Femur (tissue), 1 donor: ENCODE measurements at regions not wholly inside any gene's neighbourhood (a gene's known extent, or its start where the extent isn't known, plus 50 kb on each side); places are given as distances from the start of the nearest gene placed in this dataset.

ENCODE experiments used
- DNase-seq: peaks from one replicate; pipeline ENCODE4 v3.0.0-alpha.2; 2017

DNA sequence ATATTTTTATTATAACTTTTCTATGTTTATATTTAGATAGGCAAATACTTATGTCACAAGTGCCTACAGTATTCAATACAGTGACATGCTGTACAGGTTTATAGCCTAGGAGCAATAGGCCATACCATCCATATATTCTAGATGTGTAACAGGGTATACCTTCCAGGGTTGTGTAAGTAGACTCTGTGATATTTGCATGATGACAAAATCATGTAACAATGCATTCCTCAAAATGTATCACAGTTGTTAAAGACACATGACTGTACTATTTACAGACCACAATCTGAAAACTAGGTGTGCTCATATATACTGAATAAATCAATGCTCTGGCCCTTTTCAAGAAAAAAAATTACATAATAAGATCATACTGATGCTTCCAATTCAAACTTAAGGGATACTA is 433.2 kb upstream of the RGPD4 start:
- no peak for DNase-seq

DNA sequence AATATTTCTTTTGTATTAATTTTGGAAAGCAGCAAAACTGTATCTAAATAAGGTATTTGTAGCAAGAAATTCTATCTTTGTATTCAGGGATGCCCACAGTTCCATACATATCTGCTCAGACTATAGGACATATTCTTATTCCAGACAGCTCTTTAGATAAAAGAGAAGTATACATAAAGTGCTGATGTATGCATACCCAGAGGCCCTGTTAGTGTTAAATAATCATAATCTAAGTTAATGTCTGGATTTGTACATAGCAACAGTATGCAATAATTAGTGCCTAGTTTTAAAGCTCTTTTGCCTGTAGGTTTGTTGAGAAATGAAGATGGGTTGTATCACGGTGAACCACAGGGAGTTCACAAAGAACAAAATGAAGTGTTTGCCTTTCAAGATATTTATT is 428.0 kb upstream of the RGPD4 start:
- DNase-seq, result no peak

DNA sequence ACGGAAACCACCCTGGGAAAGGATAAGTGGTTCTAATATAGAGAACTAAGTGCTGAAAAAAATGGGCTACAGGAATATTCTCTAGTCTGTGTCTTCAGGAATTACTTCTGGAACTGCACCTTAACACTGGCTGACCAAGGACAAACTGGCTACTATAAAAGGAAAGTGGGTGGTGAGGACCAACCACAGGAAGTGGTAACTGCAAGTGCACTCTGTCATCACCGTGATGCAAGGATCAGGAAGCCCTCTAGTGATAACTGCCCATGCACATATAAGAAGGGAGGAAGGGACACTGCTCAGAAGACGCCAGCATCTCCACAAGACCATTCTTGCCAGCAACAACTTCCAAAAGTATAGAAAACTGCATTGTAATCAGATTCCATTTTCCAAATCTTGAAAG is 424.4 kb upstream of the RGPD4 start:
- DNase-seq, result no peak

DNA sequence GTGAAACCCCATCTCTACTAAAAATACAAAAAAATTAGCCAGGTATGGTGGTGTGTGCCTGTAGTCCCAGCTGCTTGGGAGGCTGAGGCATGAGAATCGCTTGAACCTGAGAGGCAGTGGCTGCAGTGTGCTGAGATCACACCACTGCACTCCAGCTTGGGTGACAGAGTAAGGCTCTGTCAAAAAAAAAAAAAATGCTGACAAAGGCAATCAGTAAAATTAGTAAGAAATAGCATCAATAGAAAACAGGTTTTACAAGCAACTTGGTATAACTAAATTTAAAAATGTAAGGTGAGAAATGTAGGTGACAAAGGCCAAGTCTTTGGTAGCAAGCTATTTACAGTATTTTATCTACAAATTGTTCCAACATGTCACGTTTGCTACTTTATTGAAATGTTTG is 421.4 kb upstream of the RGPD4 start:
- DNase-seq, result no peak

DNA sequence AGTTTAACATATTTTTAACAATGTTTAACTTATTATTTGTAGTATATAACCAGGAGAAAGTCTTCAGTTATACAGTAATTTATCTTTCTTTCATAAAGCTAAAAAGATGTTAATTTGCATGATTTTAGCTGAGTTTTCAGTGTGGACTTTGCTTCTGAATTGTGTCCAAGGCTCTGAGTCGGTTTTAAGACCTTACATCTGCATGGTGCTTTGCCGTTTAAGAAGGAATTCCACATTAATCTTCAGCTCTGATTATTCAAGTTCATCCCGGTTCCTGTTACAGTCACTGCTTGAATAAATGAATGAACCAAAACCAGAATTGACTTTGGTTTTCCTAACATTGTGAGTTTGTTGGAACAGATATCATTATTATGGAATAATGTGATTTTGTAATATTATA is 419.7 kb upstream of the RGPD4 start:
- no peak for DNase-seq

DNA sequence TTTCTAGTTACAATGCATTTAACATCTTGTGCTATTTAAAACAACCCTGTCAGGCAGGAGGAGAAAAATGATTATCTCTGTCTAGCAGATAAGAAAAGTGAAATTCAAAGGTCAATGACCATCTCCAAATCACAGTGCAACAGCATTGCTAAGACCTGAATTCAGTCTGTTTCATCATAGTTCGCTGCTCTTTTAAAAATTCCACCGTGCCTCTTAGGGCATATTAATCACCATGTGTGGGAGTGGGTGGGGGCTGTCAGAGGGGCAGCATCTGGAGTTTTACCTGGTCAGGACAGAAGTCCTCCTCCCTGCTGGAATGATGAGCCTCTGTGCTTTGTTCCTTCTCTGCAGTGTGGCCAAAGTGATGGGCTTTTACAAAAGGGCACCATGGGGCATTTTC is 418.7 kb upstream of the RGPD4 start:
- DNase-seq, result no peak

DNA sequence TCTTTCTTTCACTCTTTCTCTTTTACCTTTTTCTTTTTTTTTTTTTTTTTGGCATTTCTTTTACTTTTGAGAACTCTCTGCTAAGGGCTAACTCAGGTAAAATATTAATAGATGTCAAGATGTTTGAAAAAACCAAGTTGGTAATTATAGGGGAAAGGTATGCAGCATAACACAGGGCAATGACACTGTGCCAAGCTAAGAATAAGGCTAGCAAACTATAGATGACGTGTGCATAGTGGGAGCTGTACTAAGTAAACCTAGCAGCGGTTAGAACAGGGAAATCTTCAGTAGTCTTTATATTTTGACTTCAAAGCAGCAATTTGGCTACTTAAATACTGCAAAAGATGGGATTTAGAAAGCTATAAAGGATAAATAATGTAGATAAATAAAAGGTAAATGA is 415.4 kb upstream of the RGPD4 start:
- DNase-seq, result no peak

DNA sequence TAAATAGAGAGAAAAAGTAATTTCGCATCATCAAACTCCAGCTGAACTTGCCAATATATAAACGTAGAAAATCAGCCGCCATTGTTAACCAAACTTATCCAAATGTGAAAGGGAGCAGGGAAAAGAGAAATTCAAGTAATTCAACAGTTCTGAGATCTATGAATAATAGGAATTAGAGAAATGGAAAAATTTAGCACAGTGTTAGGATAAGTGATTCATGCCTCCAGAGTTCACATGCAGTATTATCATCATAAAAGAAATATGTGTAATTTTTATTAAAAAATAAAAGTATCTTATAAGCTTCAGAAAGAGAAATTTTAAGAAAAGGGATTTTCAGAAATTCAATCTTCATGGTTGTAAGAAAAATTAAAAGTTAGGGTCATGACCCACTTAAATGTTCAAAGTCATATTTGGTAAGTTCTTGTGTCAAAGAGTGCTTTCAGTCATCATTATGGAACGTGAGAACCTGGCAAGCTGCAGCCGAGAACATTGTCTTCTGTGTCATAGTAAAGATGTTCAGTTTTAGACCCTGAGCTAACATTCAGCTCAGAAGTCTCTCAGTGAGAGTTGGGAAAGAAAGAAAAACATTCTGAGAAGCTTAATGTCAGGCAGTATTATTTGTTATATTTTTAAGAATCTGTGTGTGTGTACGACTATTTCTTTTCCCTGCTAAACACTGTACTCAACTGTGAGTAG is 414.3 kb upstream of the RGPD4 start:
- DNase-seq, result no peak

DNA sequence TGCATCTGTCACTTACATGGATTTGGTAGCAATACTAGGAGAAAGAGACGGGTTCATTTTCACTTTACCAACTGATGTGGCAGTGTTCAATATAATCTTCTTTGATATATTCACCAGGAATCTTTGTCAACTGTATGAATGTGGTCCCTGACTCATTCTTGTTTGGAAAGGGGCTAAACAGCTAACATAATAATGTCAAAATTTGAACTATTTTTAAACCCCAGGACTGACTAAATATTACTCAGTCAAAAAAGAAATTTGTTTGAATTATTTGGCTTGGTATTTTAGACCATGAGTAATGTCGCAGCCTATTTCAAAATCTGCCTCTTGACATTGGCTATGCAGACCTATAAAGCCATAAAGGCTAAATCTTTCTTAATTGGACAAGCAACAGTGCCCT is 413.7 kb upstream of the RGPD4 start:
- DNase-seq, result no peak

DNA sequence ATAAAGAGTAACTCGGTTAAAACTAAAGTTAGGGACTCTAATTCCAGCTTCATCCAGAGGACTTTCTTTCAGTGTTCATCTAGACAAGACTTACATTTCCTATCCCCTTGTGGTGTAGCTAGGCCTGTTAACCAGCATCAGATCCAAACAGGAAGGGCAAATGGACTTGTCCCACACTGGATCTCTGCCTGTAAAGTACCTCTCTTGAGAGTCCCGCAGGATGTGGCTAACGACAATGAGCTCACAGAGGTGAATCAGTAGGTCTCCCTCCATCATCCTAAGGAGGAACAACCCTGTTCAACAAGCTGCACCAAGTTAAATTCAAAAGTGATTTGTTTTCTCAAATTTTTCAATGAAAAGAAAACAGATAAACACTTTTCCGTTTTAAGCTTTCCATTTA is 412.3 kb upstream of the RGPD4 start:
- DNase-seq, result no peak

DNA sequence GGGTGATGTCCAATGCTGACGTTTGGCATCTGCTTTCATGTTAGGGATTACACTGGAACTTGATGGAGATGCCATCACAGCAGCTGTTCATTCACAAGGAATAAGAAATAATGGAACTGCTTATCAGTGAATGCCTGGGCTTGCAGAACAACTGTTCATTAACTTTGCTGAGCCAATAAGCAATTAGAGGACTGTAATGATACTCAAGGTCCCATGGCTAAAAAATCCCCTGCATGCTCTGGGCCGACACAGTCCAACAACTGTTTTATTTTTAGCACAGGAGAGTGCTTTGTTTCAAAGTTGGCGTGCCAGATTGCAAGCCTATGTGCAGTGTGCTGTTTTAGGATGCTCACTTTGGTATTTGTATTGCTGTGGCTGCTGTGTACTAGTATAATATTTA is 408.0 kb upstream of the RGPD4 start:
- DNase-seq, result peak; percentile 35

DNA sequence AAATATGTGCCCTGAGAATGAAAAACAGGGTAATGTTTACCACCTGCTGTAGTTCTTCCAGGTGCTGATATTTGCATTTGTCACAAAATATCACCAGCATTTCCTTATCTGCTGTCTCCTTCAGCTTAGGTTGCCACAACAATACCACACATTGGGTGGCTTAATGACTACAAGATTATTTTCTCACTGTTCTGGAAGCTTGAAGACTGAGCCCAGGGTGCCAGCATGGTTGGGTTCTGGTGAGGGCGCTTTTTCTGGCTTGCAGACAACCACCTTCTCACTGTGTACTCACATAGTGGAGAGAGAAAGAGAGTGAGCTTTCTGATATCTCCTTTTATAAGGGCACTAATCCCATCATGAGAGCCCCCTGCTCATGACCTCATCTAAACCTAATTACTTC is 407.5 kb upstream of the RGPD4 start:
- no peak for DNase-seq

DNA sequence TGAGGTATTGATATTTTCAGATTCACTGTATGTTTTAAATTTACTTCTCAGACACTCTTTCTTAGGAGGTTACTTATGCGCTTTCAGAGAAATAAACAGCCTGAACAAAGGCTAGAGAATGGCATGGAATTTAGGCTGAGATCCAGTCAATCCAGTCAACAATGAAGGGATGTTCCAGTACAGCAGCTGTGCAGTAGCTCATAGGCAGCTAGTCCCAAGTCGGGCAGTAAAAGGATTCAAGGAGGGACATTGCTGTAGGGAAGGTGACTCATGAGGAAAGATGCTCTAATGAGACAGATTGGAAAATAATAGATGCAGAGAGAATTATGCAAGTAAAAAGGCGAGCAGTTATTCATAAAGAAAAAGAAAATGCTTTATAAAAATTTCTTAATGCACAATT is 397.9 kb upstream of the RGPD4 start:
- no peak for DNase-seq

DNA sequence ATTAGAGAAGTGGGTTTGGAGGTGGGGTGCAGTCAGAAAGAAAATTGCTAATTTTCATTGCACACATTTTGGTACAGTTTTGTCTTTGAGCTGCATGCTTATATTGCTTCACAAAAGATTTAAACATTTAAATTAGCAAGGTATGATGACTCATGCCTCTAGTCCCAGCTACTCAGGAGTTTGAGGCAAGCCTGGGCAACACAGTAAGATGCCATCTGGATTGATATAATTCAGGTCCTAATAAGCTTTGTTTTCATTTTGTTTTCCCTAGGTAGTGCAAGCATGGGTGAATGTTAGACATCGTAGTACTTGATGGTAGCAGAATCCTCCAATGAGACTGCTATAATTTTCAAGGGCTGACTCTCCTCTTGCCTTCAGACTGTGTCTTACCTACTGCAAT is 396.7 kb upstream of the RGPD4 start:
- DNase-seq, result no peak

DNA sequence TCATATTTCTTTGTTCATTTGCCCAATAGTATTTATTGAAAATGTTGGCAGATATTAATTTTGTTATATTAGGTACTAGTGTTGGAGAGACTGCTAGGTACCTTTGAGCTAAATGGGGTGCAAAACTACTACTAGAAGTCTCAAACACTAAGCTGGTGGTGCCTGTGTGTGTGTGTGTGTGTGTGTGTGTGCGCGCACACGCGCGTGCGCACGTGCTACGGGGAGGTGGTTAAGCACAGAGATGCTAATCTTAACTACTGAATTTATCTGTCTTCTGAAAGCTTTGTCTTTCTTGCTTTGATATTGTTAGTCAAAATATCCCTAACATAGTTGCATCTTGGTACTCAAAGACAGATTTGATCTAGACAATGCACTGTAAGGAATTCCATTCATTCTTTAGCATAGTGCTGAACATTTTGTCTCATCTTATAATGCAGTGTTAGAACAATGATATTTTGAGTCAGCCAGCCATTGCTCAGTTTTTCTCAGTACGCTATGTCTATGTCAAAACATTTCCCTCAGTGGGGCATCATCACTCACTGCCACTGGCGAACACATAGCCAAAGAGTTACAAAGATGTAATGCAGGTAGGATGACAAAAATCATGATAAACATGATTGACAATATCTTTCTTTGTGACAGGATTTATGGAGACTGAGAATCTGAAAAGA is 396.0 kb upstream of the RGPD4 start:
- DNase-seq, result no peak

DNA sequence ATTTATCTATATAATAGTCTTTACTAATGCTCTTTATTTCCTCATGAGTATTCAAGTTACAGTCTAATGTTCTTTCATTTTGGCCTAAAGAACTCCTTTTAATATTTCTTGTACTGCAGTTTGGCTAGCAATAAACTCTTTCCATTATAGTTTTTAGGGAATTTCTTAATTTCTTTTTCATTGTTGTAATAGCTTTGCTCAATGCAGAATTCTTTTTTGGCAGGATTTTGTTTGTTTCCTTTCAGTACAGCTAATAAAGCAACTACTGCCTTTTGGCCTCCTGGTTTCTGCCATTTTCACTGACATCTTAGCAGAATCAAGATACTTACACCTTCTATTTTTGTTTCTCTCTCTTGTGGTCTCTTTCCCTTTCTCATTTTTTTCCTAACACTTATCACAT is 390.4 kb upstream of the RGPD4 start:
- DNase-seq, result no peak

DNA sequence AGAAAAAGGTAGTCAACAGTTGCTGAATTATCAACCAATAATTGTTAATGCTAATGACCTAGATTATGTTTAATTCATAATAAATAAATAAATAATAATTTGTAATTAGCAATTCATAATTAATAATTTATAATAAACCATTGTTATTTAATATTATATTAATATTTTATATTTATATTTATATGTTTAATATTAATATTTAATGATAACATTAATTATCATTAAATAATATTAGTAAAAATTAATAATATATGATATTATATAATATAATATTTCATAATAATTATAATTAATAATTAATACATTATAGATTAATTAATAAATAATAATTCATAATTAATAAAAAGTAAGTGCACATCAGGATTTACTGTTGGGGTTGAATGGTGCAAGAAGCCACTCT is 389.4 kb upstream of the RGPD4 start:
- DNase-seq, result no peak

DNA sequence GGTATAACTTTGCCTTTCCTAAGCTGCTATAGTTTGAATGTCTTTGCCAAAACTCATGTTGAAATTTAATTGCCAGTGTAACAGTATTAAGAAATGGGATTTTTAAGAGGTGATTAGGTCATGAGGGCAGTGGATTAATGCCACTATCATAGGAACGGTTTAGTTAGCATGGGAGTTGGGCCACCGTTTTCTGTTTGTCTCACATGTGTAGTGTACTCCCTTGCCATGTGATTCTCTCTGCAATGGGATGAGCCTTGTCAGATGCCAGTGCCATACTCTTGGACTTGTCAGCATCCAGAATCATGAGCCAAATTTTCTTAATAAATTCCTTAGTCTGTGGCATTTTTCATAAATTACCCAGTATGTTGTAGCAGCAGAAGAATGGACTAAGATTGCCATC is 388.9 kb upstream of the RGPD4 start:
- no peak for DNase-seq

DNA sequence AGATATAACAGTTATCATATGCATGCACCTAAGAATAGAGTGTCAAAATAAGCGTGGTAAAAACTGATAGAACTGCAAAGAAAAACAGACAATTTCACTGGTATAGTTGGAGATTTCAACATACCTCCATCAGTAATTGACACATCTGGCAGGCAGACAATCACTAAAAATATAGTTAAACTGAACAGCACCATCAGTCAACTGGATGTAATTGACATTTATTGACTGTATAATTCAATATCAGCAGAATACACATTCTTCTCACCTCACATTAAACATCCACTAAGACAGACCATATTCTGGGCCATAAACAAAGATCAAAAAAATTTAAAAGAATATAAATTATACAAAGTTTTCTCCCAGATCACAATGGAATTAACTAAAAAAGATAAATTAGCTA is 378.5 kb upstream of the RGPD4 start:
- no peak for DNase-seq

DNA sequence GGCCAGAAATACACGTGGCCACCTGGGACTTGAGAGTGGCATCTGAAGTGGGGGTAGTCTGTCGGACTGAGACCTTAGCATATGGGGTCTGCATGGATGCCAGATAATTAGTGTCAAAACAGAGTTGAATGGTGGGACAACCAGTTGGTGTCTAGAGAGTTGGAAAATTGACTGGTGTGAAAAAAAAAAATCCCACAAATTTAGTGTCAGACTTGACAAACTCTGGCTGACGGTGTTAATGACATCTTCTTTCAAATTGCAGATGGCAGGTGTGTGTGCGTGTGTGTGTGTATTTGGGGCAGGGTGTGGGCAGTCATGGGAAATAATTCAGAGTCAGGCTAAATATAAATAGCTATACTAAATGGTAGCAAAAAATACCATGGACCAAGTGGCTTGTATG is 365.4 kb upstream of the RGPD4 start:
- no peak for DNase-seq

DNA sequence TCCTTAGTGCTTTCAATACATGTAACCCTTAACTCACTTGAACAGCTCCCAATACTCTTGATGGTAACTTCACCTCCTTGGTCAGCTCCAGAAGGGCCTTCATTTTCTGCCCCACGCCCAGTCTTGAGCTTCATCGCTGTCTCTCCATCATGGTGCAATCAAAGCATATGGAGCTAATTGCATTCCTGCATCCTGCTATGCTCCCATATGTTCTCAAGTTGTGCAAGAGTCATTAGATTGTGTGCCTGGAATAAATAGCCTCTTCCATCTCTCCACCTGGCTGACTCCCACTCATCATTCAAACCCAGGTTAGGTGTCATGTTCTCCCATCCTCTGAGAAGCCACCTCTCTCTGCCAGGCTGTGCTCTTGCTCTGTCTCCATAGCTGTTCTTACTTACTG is 364.5 kb upstream of the RGPD4 start:
- no peak for DNase-seq

DNA sequence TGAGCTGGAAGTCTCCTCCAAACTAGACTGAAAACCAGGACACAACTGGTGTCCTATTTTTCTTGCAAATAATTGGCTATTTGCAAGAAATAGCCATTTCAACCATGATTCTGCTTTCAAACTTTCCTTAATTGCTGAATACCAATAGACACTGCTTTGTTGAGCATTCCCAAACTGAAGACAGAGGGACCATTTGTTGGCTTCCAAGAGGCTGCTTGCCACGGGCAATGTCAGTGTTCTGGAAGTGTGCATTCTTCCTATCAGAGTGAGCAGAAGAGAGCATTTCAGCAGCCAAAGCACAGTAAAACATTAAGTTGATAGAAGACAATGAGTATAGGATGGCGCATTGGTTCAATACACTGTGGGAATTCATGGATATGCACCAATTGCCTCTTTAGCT is 360.5 kb upstream of the RGPD4 start:
- DNase-seq, result no peak

DNA sequence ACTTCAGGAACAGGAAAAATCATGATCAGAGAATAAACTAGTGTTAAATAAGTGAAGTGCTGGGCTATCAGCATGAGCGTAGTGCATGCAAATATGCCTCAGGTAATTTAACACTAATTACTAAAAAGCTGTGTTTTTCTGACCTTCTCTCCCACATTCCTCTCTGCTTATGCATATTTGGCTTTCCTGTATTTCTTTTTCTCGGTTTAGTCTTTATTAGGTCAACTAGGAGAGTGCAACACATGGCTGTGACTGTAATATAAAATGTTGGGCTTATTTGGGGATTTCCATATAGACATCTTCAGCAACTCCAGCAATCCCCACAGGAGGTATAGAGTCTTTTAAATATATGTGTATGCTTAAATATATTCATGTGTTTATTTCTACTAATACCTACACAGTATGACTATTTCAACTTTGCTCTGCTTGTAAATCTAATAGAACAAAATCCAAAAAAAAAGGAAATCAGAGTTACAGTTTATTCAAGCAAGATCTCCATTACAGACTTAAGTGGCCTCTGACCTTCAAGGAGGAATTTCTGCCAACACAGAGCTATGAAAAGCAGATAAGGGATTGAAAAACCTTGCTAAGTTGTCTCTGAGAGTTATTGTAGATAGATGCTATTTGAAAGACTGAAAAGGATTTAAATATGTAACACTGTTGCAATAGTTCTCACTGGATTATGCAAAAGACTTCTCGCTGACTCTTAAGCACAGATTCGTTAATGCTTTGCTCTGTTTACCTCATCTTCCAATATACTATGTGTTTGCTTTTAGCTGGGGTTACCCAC is 359.5 kb upstream of the RGPD4 start:
- DNase-seq, result no peak

DNA sequence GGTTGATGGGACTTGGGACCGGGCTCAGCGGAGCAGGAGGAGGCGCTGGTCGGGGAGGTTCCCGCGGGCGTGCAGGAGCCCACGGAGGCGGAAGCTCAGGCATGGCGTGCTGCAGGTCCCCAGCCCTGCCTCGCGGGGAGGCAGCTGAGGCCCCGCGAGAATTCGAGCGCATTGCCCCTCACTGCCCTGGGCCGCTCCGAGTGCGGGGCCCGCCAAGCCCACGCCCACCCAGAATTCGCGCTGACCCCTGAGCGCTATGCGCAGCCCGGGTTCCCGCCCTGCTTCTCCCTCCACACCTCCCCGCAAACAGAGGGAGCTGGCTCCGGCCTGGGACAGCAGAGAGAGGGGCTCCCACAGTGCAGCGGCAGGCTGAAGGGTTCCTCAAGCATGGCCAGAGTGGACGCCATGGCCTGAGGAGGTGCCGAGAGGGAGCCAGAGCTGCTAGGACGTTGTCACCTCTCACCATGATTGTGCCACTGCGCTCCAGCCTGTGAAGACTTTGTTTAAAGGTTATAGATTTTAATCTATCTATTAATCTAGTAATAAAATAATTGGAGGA is 357.2 kb upstream of the RGPD4 start:
- no peak for DNase-seq
